ENCODE measurements at regions not wholly inside any gene's neighbourhood (a gene's known extent, or its start where the extent isn't known, plus 50 kb on each side); places are given as distances from the start of the nearest gene placed in this dataset.

DNA sequence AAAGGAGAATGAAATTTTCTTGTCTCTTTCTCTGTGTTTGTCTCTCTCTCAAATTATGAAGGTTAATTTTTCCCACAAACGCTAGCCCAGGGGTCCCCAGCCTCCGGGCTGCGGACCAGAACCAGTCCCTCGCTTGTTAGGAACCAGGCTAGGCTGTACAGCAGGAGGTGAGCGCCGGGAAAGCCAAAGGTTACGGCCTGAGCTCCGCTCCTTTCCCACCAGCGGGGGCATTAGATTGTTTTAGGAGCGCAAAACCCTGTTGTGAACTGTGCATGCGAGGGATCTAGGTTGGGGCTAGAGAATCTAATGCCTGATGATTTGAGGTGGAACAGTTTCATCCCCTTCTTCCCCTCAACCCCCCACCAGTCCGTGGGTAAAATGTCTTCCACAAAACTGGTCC is 74.7 kb upstream of the ZNF385D start:
- Mint-ChIP-seq H3K4me3 (no peak overlapping the region), H3K27ac (no peak overlapping the region), H3K9me3 (peaks cover 11 to 20% of the 10 kb centered on the region in 2 donors), H3K4me1 (no peaks in the 10 kb centered on the region), H3K36me3 (no peaks in the 10 kb centered on the region), H3K27me3 (ENCODE audit: low read depth in 2 of 2) (no peaks in the 10 kb centered on the region)
- no peak overlapping the region for H3K4me3 ChIP-seq (ENCODE audit: low read length)
- H3K27me3 ChIP-seq (ENCODE audit: control insufficient read depth, insufficient read depth, low read length): no peaks in the 10 kb centered on the region
- no peak for ATAC-seq
- no peak for DNase-seq
- peaks cover 5% of the 10 kb centered on the region for H3K9me3 ChIP-seq (ENCODE audit: control insufficient read depth, insufficient read depth, low read length)
- no peaks in the 10 kb centered on the region for H3K36me3 ChIP-seq (ENCODE audit: control insufficient read depth, insufficient read depth, low read length)
- intact Hi-C loops (cut with micrococcal nuclease): no loop called here
- H3K4me1 ChIP-seq (ENCODE audit: control insufficient read depth, insufficient read depth, low read length): no peaks in the 10 kb centered on the region
- TF ChIP-seq, protein P1, sequence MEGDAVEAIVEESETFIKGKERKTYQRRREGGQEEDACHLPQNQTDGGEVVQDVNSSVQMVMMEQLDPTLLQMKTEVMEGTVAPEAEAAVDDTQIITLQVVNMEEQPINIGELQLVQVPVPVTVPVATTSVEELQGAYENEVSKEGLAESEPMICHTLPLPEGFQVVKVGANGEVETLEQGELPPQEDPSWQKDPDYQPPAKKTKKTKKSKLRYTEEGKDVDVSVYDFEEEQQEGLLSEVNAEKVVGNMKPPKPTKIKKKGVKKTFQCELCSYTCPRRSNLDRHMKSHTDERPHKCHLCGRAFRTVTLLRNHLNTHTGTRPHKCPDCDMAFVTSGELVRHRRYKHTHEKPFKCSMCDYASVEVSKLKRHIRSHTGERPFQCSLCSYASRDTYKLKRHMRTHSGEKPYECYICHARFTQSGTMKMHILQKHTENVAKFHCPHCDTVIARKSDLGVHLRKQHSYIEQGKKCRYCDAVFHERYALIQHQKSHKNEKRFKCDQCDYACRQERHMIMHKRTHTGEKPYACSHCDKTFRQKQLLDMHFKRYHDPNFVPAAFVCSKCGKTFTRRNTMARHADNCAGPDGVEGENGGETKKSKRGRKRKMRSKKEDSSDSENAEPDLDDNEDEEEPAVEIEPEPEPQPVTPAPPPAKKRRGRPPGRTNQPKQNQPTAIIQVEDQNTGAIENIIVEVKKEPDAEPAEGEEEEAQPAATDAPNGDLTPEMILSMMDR (IDR thresholded peaks at IDR 0.05): no peak
- H3K27ac ChIP-seq (ENCODE audit: low read length): no peak overlapping the region
- 88% methylated on average over 11 of the region's 12 CpGs for WGBS (ENCODE audit: insufficient coverage)

DNA sequence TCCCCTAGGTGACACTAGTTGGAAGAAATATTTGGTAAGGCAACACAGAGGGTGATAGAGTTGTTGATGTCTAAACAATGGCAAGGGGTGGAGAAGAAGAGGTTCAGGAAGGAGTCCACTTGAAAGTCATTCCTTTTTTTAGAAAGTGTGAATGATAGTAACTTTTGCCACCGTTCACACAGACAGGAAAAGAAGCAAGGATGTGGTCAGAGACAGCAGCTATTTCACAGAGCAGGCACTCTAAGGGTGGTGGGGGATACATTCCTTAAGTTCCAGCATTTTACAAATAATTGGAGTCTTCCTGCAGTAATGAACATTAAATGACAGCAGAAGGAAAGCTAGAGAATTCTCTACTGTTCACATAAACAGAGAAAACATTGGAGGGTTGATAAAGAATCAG is 75.4 kb upstream of the ZNF385D start:
- no peaks in the 10 kb centered on the region for H3K27me3 ChIP-seq (ENCODE audit: control insufficient read depth, insufficient read depth, low read length)
- intact Hi-C loops (cut with micrococcal nuclease): no loop called here
- no peak overlapping the region for H3K27ac Mint-ChIP-seq
- H3K4me3 Mint-ChIP-seq: no peak overlapping the region
- H3K9me3 ChIP-seq (ENCODE audit: control insufficient read depth, insufficient read depth, low read length): peaks cover 5% of the 10 kb centered on the region
- TF ChIP-seq, protein P1 (IDR thresholded peaks at IDR 0.05): no peak
- H3K27ac ChIP-seq (ENCODE audit: low read length): no peak overlapping the region
- no peaks in the 10 kb centered on the region for H3K4me1 ChIP-seq (ENCODE audit: control insufficient read depth, insufficient read depth, low read length)
- ATAC-seq (no peak), DNase-seq (no peak)
- 0% methylated on average over 1 of the region's 1 CpG for WGBS (ENCODE audit: insufficient coverage)
- H3K36me3 ChIP-seq (ENCODE audit: control insufficient read depth, insufficient read depth, low read length): no peaks in the 10 kb centered on the region
- no peaks in the 10 kb centered on the region for H3K27me3 Mint-ChIP-seq (ENCODE audit: low read depth in 2 of 2)
- H3K4me1 Mint-ChIP-seq: no peaks in the 10 kb centered on the region
- peaks cover 11 to 20% of the 10 kb centered on the region in 2 donors for H3K9me3 Mint-ChIP-seq
- no peak overlapping the region for H3K4me3 ChIP-seq (ENCODE audit: low read length)
- no peaks in the 10 kb centered on the region for H3K36me3 Mint-ChIP-seq

DNA sequence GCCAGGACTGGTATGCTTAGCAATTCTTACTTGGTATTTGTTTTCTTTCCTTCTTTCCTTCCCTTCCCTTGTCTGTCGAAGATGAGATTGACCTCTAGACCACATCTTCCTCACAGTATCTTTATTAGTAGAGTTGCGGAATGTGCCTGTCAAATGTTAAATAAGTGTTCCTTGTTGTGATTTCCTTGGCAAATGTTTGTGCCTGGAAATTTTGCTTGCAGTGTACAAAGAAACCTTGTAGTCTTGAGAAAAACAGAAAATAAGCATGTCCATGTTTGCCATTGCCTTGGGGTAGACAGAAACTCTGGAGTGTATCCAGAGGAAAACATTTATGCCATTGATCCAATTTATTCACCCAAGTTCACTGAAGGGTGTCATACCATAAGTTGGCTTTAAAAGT is 79.5 kb upstream of the ZNF385D start:
- Mint-ChIP-seq H3K4me3 (no peak overlapping the region), H3K4me1 (no peaks in the 10 kb centered on the region), H3K27ac (no peak overlapping the region), H3K36me3 (no peaks in the 10 kb centered on the region), H3K27me3 (ENCODE audit: low read depth in 2 of 2) (no peaks in the 10 kb centered on the region), H3K9me3 (peaks cover 11 to 18% of the 10 kb centered on the region in 2 donors)
- no peak for ATAC-seq
- no peak overlapping the region for H3K4me3 ChIP-seq (ENCODE audit: low read length)
- no peaks in the 10 kb centered on the region for H3K36me3 ChIP-seq (ENCODE audit: control insufficient read depth, insufficient read depth, low read length)
- TF ChIP-seq, protein P1 (IDR thresholded peaks at IDR 0.05): no peak
- WGBS (ENCODE audit: insufficient coverage): 93% methylated on average over 1 of the region's 2 CpGs
- intact Hi-C loops (cut with micrococcal nuclease): no loop called here
- H3K4me1 ChIP-seq (ENCODE audit: control insufficient read depth, insufficient read depth, low read length): no peaks in the 10 kb centered on the region
- H3K27ac ChIP-seq (ENCODE audit: low read length): no peak overlapping the region
- no peak for DNase-seq
- peaks cover 5% of the 10 kb centered on the region for H3K9me3 ChIP-seq (ENCODE audit: control insufficient read depth, insufficient read depth, low read length)
- no peaks in the 10 kb centered on the region for H3K27me3 ChIP-seq (ENCODE audit: control insufficient read depth, insufficient read depth, low read length)

DNA sequence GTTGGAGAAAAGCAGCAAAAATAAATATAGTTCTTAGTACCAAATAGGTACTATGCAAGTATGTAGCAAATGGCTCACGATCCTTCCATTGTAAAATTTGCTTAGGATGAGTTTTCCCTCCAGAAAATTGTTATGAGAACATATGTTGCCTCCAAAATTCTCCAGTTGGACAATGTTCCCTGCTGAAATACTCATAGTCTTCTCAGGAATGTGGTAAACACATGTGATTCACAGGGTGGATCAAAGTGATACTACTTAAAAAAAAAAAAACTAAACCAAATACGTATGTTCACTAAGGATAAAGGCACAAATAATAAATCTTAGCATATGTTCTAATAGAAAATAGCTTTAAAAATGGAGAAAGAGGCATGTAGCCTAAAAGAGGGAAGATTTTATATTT is 84.3 kb upstream of the ZNF385D start:
- H3K9me3 ChIP-seq (ENCODE audit: control insufficient read depth, insufficient read depth, low read length): peaks cover 2% of the 10 kb centered on the region
- H3K27me3 ChIP-seq (ENCODE audit: control insufficient read depth, insufficient read depth, low read length): no peaks in the 10 kb centered on the region
- 71% methylated on average over 1 of the region's 2 CpGs for WGBS (ENCODE audit: insufficient coverage)
- DNase-seq (no peak), ATAC-seq (no peak)
- H3K27ac ChIP-seq (ENCODE audit: low read length): no peak overlapping the region
- peaks cover 7% of the 10 kb centered on the region for H3K36me3 Mint-ChIP-seq
- TF ChIP-seq, protein P1 (IDR thresholded peaks at IDR 0.05): no peak
- H3K4me3 Mint-ChIP-seq: no peak overlapping the region
- no peaks in the 10 kb centered on the region for H3K4me1 ChIP-seq (ENCODE audit: control insufficient read depth, insufficient read depth, low read length)
- no peak overlapping the region for H3K4me3 ChIP-seq (ENCODE audit: low read length)
- H3K4me1 Mint-ChIP-seq: no peaks in the 10 kb centered on the region
- H3K27ac Mint-ChIP-seq: no peak overlapping the region
- intact Hi-C loops (cut with micrococcal nuclease): no loop called here
- H3K9me3 Mint-ChIP-seq: peaks cover 4 to 10% of the 10 kb centered on the region in 2 donors
- no peaks in the 10 kb centered on the region for H3K27me3 Mint-ChIP-seq (ENCODE audit: low read depth in 2 of 2)
- H3K36me3 ChIP-seq (ENCODE audit: control insufficient read depth, insufficient read depth, low read length): no peaks in the 10 kb centered on the region
